Bronchial epithelial cell (primary cell): ENCODE measurements at regions not wholly inside any gene's neighbourhood (a gene's known extent, or its start where the extent isn't known, plus 50 kb on each side); places are given as distances from the start of the nearest gene placed in this dataset.

Experiments used
- DNase-seq: peaks from one replicate; pipeline ENCODE4 v3.0.0-alpha.2; 2010; ENCODE audit warnings: low read depth
- FAIRE-seq: peaks from 2 replicates; lab custom pipeline; 2011; peaks lifted over from hg19 to GRCh38; lab: Jason Lieb, UNC
- H3K27me3 ChIP-seq: 2 replicates; pipeline ENCODE4 v1.5.1; 2011; ENCODE audit warnings: low read length; ENCODE audit not compliant: control insufficient read depth, insufficient read depth
- H3K36me3 ChIP-seq: 2 replicates; pipeline ENCODE4 v1.5.1; 2011; ENCODE audit warnings: low read length; ENCODE audit not compliant: control insufficient read depth, insufficient read depth
- H3K4me3 ChIP-seq: 2 replicates; pipeline ENCODE4 v1.5.1; 2011; ENCODE audit warnings: mild to moderate bottlenecking, low read depth, low read length, control low read depth
- TF ChIP-seq, protein P1 (sequence below): IDR thresholded peaks from 2 replicates; pipeline ENCODE4 v1.5.1; 2011; ENCODE audit warnings: mild to moderate bottlenecking, moderate library complexity, low read length, control low read depth, inconsistent platforms; ENCODE audit not compliant: insufficient read depth, severe bottlenecking

DNA sequence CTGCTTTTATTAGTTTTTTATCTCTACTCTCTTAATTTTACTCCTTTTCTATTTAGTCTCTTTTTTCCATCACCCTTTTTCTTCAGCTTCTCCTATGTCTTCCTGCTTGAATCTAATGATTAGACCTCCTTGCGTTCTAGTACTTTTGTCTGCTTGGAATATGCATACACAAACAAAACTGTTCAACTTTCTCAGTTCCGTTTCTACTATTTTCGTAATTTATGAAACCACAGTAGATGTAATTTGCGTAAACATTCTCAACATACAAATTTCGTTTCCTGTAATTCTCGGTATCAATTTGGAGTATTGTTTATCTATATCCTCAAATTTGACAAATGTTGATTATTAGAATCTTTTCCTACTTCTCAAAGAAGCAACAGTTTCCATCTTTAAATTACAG is 772.5 kb downstream of the USP25 start:
- FAIRE-seq (no peak), DNase-seq (no peak)
- TF ChIP-seq, protein P1, sequence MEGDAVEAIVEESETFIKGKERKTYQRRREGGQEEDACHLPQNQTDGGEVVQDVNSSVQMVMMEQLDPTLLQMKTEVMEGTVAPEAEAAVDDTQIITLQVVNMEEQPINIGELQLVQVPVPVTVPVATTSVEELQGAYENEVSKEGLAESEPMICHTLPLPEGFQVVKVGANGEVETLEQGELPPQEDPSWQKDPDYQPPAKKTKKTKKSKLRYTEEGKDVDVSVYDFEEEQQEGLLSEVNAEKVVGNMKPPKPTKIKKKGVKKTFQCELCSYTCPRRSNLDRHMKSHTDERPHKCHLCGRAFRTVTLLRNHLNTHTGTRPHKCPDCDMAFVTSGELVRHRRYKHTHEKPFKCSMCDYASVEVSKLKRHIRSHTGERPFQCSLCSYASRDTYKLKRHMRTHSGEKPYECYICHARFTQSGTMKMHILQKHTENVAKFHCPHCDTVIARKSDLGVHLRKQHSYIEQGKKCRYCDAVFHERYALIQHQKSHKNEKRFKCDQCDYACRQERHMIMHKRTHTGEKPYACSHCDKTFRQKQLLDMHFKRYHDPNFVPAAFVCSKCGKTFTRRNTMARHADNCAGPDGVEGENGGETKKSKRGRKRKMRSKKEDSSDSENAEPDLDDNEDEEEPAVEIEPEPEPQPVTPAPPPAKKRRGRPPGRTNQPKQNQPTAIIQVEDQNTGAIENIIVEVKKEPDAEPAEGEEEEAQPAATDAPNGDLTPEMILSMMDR: no peak
- Histone ChIP-seq H3K27me3 (no peaks in the 10 kb centered on the region), H3K36me3 (no peaks in the 10 kb centered on the region), H3K4me3 (no peak overlapping the region)

DNA sequence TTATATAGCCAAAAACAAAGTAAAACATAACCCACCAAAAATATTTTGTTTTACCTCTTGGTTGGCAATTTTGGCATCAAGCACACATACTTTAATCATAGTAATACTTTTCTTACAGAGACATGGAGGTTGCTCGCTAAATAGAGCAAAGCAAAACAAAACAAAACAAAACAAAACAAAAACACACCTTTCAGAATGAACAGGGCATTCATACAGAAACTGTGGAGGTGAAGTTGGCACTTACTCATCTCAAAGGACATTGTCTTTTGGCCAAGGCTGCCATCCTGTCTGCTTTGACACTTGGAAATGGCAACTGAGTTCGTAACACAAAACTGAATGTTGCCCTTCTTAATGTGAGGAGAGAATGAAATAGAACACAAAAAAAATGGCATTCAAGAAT is 773.1 kb downstream of the USP25 start:
- TF ChIP-seq, protein P1: no peak
- H3K4me3 ChIP-seq: no peak overlapping the region
- DNase-seq: no peak
- no peaks in the 10 kb centered on the region for H3K36me3 ChIP-seq
- H3K27me3 ChIP-seq: no peaks in the 10 kb centered on the region
- no peak for FAIRE-seq

DNA sequence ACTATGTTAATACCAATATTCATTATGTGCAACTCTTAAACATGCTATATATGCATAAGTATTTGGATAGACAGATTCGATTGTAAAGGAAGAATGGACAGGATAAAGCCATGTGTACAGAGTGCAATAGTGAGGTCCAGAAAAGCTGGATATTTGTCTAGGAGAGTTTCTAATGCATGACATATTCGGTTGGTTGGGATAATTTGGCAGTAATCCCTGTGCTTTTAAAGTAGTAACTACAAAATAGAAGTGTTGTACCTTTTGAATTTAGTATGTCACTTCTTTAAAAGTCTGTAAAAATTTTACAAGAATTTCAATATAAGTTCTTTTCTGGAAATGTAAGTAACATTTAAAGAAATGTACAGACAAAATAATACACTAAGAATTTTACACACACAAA is 774.5 kb downstream of the USP25 start:
- H3K4me3 ChIP-seq: no peak overlapping the region
- DNase-seq (no peak), FAIRE-seq (no peak)
- no peaks in the 10 kb centered on the region for H3K36me3 ChIP-seq
- H3K27me3 ChIP-seq: no peaks in the 10 kb centered on the region
- TF ChIP-seq, protein P1: no peak

DNA sequence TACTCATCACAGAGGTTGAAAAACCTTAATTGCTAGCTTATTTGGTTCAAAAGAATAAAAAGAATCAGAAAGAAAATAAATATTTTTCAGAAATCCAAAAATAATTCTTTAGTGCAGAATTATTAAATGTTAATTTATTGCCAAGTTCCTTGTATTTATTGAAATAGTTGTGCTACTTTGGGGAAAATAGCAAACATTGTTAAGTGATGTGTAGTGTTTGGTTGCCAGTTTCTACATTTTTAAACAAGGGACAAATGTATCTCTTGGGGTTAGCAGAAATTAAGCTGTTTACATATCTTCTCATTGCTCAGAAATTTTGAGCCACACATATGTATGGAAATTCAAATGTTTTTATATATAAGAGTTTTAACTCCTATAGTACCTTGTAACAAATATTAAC is 775.0 kb downstream of the USP25 start:
- FAIRE-seq: no peak

DNA sequence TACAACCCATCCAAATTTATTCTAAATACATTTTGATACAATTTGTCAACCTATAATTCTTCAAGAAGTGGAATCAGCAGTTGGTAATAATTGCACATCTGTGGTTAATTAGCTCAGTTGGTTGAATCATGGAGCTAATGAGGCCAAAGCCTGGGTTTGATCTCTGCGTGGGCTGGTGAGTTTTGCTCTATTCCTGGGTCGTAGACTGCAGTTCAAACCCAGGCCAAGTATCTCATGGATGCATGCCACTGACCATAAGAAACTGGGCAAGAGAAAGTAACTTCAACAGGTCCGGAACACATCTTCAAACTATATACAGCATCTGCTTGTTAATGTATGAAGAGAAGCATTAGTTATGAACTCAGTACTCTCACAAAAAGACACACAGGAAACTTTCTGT is 779.7 kb downstream of the USP25 start:
- no peaks in the 10 kb centered on the region for H3K36me3 ChIP-seq
- H3K4me3 ChIP-seq: no peak overlapping the region
- H3K27me3 ChIP-seq: no peaks in the 10 kb centered on the region
- no peak for FAIRE-seq
- no peak for DNase-seq
- TF ChIP-seq, protein P1: no peak

More for the DNA sequence above, 775.0 kb downstream of the USP25 start:
- H3K36me3 ChIP-seq: no peaks in the 10 kb centered on the region
- no peak for DNase-seq
- TF ChIP-seq, protein P1: no peak
- no peaks in the 10 kb centered on the region for H3K27me3 ChIP-seq
- H3K4me3 ChIP-seq: no peak overlapping the region

DNA sequence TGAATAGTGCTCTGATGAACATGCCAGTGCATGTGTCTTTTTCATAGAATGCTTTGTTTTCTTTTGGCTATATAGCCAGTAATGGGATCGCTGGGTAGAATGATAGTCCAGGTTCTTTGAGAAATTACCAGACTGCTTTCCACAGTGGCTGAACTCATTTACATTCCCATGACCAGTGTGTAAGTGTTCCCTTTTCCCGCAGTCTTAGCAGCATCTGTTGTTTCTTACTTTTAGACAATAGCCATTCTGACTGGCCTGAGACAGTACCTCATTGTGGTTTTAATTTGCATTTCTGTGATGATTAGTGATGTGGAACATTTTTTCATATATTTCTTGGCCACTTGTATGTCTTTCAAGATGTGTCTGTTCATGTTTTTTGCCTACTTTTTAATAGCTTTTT is 784.5 kb downstream of the USP25 start:
- Histone ChIP-seq H3K27me3 (no peaks in the 10 kb centered on the region), H3K4me3 (no peak overlapping the region), H3K36me3 (no peaks in the 10 kb centered on the region)
- DNase-seq (no peak), FAIRE-seq (no peak)
- TF ChIP-seq, protein P1: no peak
